NCI-H2081 (cell line): ENCODE measurements at regions not wholly inside any gene's neighbourhood (a gene's known extent, or its start where the extent isn't known, plus 50 kb on each side); places are given as distances from the start of the nearest gene placed in this dataset.

ENCODE experiments used
- DNase-seq, 2 experiments: peaks; one replicate each; lab custom pipeline; 2025; lab: John Stamatoyannopoulos, UW

DNA sequence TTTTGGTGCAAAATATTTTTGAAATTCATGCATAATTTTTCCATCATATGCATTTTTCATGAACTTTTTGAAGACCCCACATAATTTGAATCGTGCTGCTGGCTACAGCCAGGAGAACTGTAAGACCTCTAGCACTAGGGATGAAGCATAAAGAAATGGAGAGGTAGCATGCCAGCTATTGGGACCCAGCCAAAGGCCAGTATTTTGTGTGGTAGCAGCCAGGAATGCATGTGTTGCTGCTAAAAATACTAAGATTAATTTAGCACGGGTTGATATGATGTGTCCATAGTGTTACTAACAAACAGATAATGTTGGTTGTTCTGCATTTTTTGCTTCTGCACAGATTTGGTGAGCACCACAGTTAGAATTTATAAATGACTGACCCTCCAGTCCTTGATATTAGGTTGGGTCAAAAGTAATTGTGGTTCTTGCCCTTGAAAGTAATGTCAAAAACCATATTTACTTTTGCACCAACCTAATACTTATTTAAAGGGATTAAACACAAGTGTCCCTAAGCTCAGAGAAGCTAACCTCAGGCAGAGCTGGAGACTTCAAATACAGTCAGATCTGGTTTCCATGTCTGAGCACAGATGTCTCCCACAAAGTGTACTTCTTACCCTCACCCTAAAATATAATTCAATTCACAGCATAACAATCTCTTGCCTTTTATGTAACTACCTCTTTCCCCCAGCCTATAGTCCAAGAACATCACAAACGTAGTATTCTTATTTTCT lies 54.1 kb upstream of the NPSR1 start:
- DNase-seq, result no peak
